ENCODE measurements at regions not wholly inside any gene's neighbourhood (a gene's known extent, or its start where the extent isn't known, plus 50 kb on each side); places are given as distances from the start of the nearest gene placed in this dataset.

- no peak overlapping the region for H2AFZ ChIP-seq (ENCODE audit: low read depth, low read length)
- DNase-seq (no peak), ATAC-seq (ENCODE audit: insufficient read depth, low read depth) (no peak)
- H3K79me2 ChIP-seq (ENCODE audit: insufficient read depth, low read length), result no peaks in the 10 kb centered on the region
- H3K27me3 ChIP-seq (ENCODE audit: insufficient read depth, low read length, poor library complexity), result no peaks in the 10 kb centered on the region
- H3K4me2 ChIP-seq (ENCODE audit: insufficient read depth, low read length), result no peak overlapping the region
- H3K4me1 ChIP-seq (ENCODE audit: insufficient read depth, low read length), result no peaks in the 10 kb centered on the region
- H3K27ac ChIP-seq (ENCODE audit: low read length), result no peak overlapping the region
- H3K9me3 ChIP-seq (ENCODE audit: insufficient read depth, low read length, severe bottlenecking), result no peaks in the 10 kb centered on the region
- no peaks in the 10 kb centered on the region for H4K20me1 ChIP-seq (ENCODE audit: insufficient read depth, low read length)
- no peak overlapping the region for H3K4me3 ChIP-seq (ENCODE audit: low read depth in 1 of 2, low read length in 2 of 2)
- H3K36me3 ChIP-seq (ENCODE audit: insufficient read depth, low read length), result no peaks in the 10 kb centered on the region
- TF ChIP-seq EZH2 (IDR thresholded peaks at IDR 0.05; ENCODE audit: borderline replicate concordance, low read depth, low read length, severe bottlenecking) (no peak), CTCF (IDR thresholded peaks at IDR 0.05; ENCODE audit: borderline replicate concordance, extremely low read depth, low read length, poor library complexity, severe bottlenecking) (no peak)
- no peak overlapping the region for H3K9ac ChIP-seq (ENCODE audit: low read depth, low read length)
Observed at GRCh38 chrX:40298069-40298468, 200.3 kb upstream of the BCOR start.

GRCh38 chrX:40291553-40291952 is 193.8 kb upstream of the BCOR start:
- DNase-seq (no peak), ATAC-seq (ENCODE audit: insufficient read depth, low read depth) (no peak)
- no peaks in the 10 kb centered on the region for H3K9me3 ChIP-seq (ENCODE audit: insufficient read depth, low read length, severe bottlenecking)
- no peaks in the 10 kb centered on the region for H3K4me1 ChIP-seq (ENCODE audit: insufficient read depth, low read length)
- no peaks in the 10 kb centered on the region for H3K27me3 ChIP-seq (ENCODE audit: insufficient read depth, low read length, poor library complexity)
- no peak overlapping the region for H3K4me2 ChIP-seq (ENCODE audit: insufficient read depth, low read length)
- no peaks in the 10 kb centered on the region for H3K79me2 ChIP-seq (ENCODE audit: insufficient read depth, low read length)
- H3K9ac ChIP-seq (ENCODE audit: low read depth, low read length), result no peak overlapping the region
- H3K27ac ChIP-seq (ENCODE audit: low read length), result no peak overlapping the region
- H2AFZ ChIP-seq (ENCODE audit: low read depth, low read length), result no peak overlapping the region
- TF ChIP-seq CTCF (IDR thresholded peaks at IDR 0.05; ENCODE audit: borderline replicate concordance, extremely low read depth, low read length, poor library complexity, severe bottlenecking) (no peak), EZH2 (IDR thresholded peaks at IDR 0.05; ENCODE audit: borderline replicate concordance, low read depth, low read length, severe bottlenecking) (no peak)
- H3K4me3 ChIP-seq (ENCODE audit: low read depth in 1 of 2, low read length in 2 of 2), result no peak overlapping the region
- no peaks in the 10 kb centered on the region for H4K20me1 ChIP-seq (ENCODE audit: insufficient read depth, low read length)
- no peaks in the 10 kb centered on the region for H3K36me3 ChIP-seq (ENCODE audit: insufficient read depth, low read length)

GRCh38 chrX:40290517-40290916 is 192.8 kb upstream of the BCOR start:
- H3K4me1 ChIP-seq (ENCODE audit: insufficient read depth, low read length), result no peaks in the 10 kb centered on the region
- H3K36me3 ChIP-seq (ENCODE audit: insufficient read depth, low read length), result no peaks in the 10 kb centered on the region
- DNase-seq (no peak), ATAC-seq (ENCODE audit: insufficient read depth, low read depth) (no peak)
- H3K9ac ChIP-seq (ENCODE audit: low read depth, low read length), result no peak overlapping the region
- H4K20me1 ChIP-seq (ENCODE audit: insufficient read depth, low read length), result no peaks in the 10 kb centered on the region
- H3K4me3 ChIP-seq (ENCODE audit: low read depth in 1 of 2, low read length in 2 of 2), result no peak overlapping the region
- no peaks in the 10 kb centered on the region for H3K79me2 ChIP-seq (ENCODE audit: insufficient read depth, low read length)
- H3K27ac ChIP-seq (ENCODE audit: low read length), result no peak overlapping the region
- H3K9me3 ChIP-seq (ENCODE audit: insufficient read depth, low read length, severe bottlenecking), result no peaks in the 10 kb centered on the region
- no peak overlapping the region for H3K4me2 ChIP-seq (ENCODE audit: insufficient read depth, low read length)
- no peak overlapping the region for H2AFZ ChIP-seq (ENCODE audit: low read depth, low read length)
- TF ChIP-seq EZH2 (IDR thresholded peaks at IDR 0.05; ENCODE audit: borderline replicate concordance, low read depth, low read length, severe bottlenecking) (no peak), CTCF (IDR thresholded peaks at IDR 0.05; ENCODE audit: borderline replicate concordance, extremely low read depth, low read length, poor library complexity, severe bottlenecking) (no peak)
- no peaks in the 10 kb centered on the region for H3K27me3 ChIP-seq (ENCODE audit: insufficient read depth, low read length, poor library complexity)

GRCh38 chrX:40285876-40286275 is 188.1 kb upstream of the BCOR start:
- no peak for ATAC-seq (ENCODE audit: insufficient read depth, low read depth)
- Histone ChIP-seq H3K4me2 (ENCODE audit: insufficient read depth, low read length) (no peak overlapping the region), H3K27ac (ENCODE audit: low read length) (no peak overlapping the region)

More at GRCh38 chrX:40285876-40286275, 188.1 kb upstream of the BCOR start:
- Histone ChIP-seq H3K36me3 (ENCODE audit: insufficient read depth, low read length) (no peaks in the 10 kb centered on the region), H3K9me3 (ENCODE audit: insufficient read depth, low read length, severe bottlenecking) (no peaks in the 10 kb centered on the region), H2AFZ (ENCODE audit: low read depth, low read length) (no peak overlapping the region), H3K79me2 (ENCODE audit: insufficient read depth, low read length) (no peaks in the 10 kb centered on the region), H3K9ac (ENCODE audit: low read depth, low read length) (no peak overlapping the region), H4K20me1 (ENCODE audit: insufficient read depth, low read length) (no peaks in the 10 kb centered on the region), H3K4me3 (ENCODE audit: low read depth in 1 of 2, low read length in 2 of 2) (no peak overlapping the region), H3K27me3 (ENCODE audit: insufficient read depth, low read length, poor library complexity) (no peaks in the 10 kb centered on the region), H3K4me1 (ENCODE audit: insufficient read depth, low read length) (peaks cover 11% of the 10 kb centered on the region)
- DNase-seq, result no peak
- no peak for TF ChIP-seq CTCF (IDR thresholded peaks at IDR 0.05; ENCODE audit: borderline replicate concordance, extremely low read depth, low read length, poor library complexity, severe bottlenecking)
- no peak for TF ChIP-seq EZH2 (IDR thresholded peaks at IDR 0.05; ENCODE audit: borderline replicate concordance, low read depth, low read length, severe bottlenecking)
